ENCODE measurements at regions not wholly inside any gene's neighbourhood (a gene's known extent, or its start where the extent isn't known, plus 50 kb on each side); places are given as distances from the start of the nearest gene placed in this dataset.

DNA sequence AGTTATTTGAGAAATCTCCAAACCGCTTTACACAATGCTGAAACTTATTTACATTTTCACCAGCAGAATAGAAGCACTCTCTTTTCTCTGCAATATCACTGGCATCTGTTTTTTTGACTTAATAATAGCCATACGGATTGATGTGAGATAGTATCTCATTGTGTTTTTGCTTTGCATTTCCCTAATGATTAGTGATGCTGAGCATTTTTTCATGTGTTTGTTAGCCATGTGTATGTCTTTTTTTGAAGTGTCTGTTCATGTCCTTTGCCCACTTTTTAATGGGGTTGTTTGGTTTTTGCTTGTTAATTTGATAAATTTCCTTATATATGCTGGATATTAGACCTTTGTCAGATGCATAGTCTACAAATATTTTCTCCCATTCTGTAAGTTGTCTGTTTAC, 73.6 kb downstream of the FBXO5 start:
- no peak for DNase-seq

DNA sequence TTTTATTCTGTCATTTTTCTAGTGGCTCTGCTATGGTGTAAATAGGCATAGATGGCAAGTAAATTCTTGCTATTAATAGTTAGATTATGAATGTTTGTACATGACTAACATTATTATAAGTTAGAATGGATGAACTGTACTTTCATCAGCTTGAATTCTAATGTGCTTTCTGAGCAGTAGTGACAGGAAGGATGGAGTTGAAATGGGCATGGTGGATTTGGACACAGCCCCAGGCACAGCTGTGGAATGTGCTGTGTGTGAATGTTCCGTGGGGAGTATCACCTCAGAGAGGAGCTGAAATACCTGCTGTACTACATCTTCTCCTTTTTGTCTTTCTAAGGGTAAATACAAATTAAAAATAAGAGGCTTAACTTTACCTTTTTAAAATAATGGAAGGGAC, 66.8 kb downstream of the FBXO5 start:
- no peak for DNase-seq

DNA sequence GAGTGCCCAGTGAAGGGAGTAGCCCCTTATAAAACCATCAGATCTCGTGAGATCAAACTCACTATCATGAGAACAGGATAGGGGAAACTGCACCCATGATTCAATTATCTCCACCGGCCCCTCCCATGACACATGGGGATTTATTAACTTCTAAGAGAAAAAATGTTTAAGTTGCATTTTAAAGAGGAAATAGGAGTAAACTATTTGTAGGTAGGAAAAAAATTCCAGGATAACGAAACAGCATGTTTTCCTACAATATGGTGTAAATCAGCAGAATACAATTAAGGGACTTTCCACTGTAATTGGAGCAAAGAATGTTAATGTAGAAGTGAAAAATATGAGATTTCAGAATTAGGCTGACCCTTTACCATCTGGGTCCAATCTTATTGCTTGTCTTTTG, 63.9 kb downstream of the FBXO5 start:
- no peak for DNase-seq

- no peak for DNase-seq
Observed at GRCh38 chr6:152920016-152920415, 62.8 kb downstream of the FBXO5 start.

Measured in NCI-H1694 treated with DMSO at 0.1 percent for 48 hours (cell line).